H1 (cell line): ENCODE measurements at regions not wholly inside any gene's neighbourhood (a gene's known extent, or its start where the extent isn't known, plus 50 kb on each side); places are given as distances from the start of the nearest gene placed in this dataset.

Source experiments
- CTCF ChIA-PET: fragments of 300-600 bp; sonication (Branson Sonifier 250); formaldehyde crosslinking; loops from one replicate; lab custom pipeline; 2021; ENCODE audit not compliant: partially characterized antibody; lab: Charles Lee
- POLR2A ChIA-PET: fragments of 300-600 bp; sonication (Branson Sonifier 250); formaldehyde crosslinking; loops from one replicate; lab custom pipeline; 2021; ENCODE audit warnings: inconsistent platforms; ENCODE audit not compliant: partially characterized antibody; lab: Charles Lee
- DNase-seq, 2 experiments: peaks; one replicate each; pipeline versions ENCODE4 v3.0.0 to v3.0.0-alpha.2; 2010 to 2022; ENCODE audit warnings: low spot score in 2 of 2, low read depth in 1 of 2, mixed read lengths in 1 of 2
- FAIRE-seq: peaks from 2 replicates; lab custom pipeline; 2011; peaks lifted over from hg19 to GRCh38; lab: Jason Lieb, UNC
- H2AFZ ChIP-seq: 2 replicates; pipeline ENCODE4 v1.8.1; 2012; ENCODE audit warnings: low read length, inconsistent platforms
- H2AK5ac ChIP-seq: 2 replicates; pipeline ENCODE4 v1.6.1; 2013; ENCODE audit warnings: low read depth, low read length
- H2BK120ac ChIP-seq: replicated peaks from 2 replicates; pipeline ENCODE3; 2013; ENCODE audit warnings: low read depth, low read length, inconsistent platforms
- H2BK12ac ChIP-seq: 2 replicates; pipeline ENCODE4 v1.6.1; 2013; ENCODE audit warnings: low read depth, low read length
- H2BK15ac ChIP-seq: 2 replicates; pipeline ENCODE4 v1.6.1; 2013; ENCODE audit warnings: low read length
- H2BK20ac ChIP-seq: 2 replicates; pipeline ENCODE4 v1.6.1; 2013; ENCODE audit warnings: low read length
- H2BK5ac ChIP-seq: 2 replicates; pipeline ENCODE4 v1.6.1; 2013; ENCODE audit warnings: low read depth, low read length
- H3K14ac ChIP-seq: 2 replicates; pipeline ENCODE4 v1.6.1; 2013; ENCODE audit warnings: inconsistent platforms; ENCODE audit not compliant: insufficient read length
- H3K18ac ChIP-seq: 2 replicates; pipeline ENCODE4 v1.6.1; 2013; ENCODE audit warnings: low read length; ENCODE audit errors: extremely low read depth
- H3K23ac ChIP-seq: 2 replicates; pipeline ENCODE4 v1.6.1; 2013; ENCODE audit warnings: inconsistent platforms; ENCODE audit not compliant: insufficient read length
- H3K23me2 ChIP-seq: 2 replicates; pipeline ENCODE4 v1.6.1; 2013; ENCODE audit warnings: low read depth, low read length
- H3K27ac ChIP-seq: 2 replicates; pipeline ENCODE4 v1.6.1; 2011; ENCODE audit warnings: low read depth, low read length, inconsistent platforms
- H3K27me3 ChIP-seq, 4 experiments: replicated peaks in 1 of 4; 1 replicate in 1 of 4; 2 replicates in 3 of 4; pipeline versions ENCODE4 v1.6.1 to v1.8.1; 2011 to 2013; ENCODE audit warnings: low read length in 3 of 4, mild to moderate bottlenecking in 3 of 4, inconsistent platforms in 2 of 4, mixed read lengths in 2 of 4, moderate library complexity in 1 of 4; ENCODE audit not compliant: control insufficient read depth in 3 of 4, insufficient read depth in 3 of 4; ENCODE audit errors: extremely low read depth in 1 of 4
- H3K36me3 ChIP-seq, 4 experiments: 2 replicates each; pipeline versions ENCODE4 v1.6.1 to v1.8.1; 2011 to 2013; ENCODE audit warnings: mild to moderate bottlenecking in 4 of 4, low read length in 3 of 4, moderate library complexity in 2 of 4, control low read depth in 1 of 4, inconsistent platforms in 1 of 4; ENCODE audit not compliant: insufficient read depth in 4 of 4, control insufficient read depth in 2 of 4
- H3K4ac ChIP-seq: replicated peaks from 2 replicates; pipeline ENCODE3; 2013; ENCODE audit warnings: low read length, low read depth, mixed read lengths, inconsistent platforms; ENCODE audit not compliant: insufficient read length
- H3K4me1 ChIP-seq, 4 experiments: replicated peaks in 1 of 4; 1 replicate in 1 of 4; 2 replicates in 3 of 4; pipeline versions ENCODE4 v1.6.1 to v1.8.1; 2011 to 2013; ENCODE audit warnings: low read length in 3 of 4, inconsistent platforms in 2 of 4, mixed read lengths in 1 of 4; ENCODE audit not compliant: insufficient read depth in 4 of 4, control insufficient read depth in 3 of 4
- H3K4me2 ChIP-seq, 2 experiments: 2 replicates each; pipeline versions ENCODE4 v1.6.1 to v1.8.1; 2011 to 2013; ENCODE audit warnings: low read depth in 2 of 2, low read length in 2 of 2, control low read depth in 1 of 2, inconsistent platforms in 1 of 2, mild to moderate bottlenecking in 1 of 2; ENCODE audit not compliant: insufficient read depth in 1 of 2
- H3K4me3 ChIP-seq, 4 experiments: fragments of 200-600, 300-600 bp in 1 of 4; sonication (generic), shearing (Covaris generic), sonication (Bioruptor Twin) in 1 of 4; 2 replicates each; pipeline versions ENCODE4 v1.5.1 to v1.8.1; 2011 to 2016; ENCODE audit warnings: low read length in 4 of 4, low read depth in 3 of 4, control low read depth in 2 of 4, inconsistent platforms in 2 of 4, mild to moderate bottlenecking in 2 of 4, mixed read lengths in 1 of 4, moderate library complexity in 1 of 4; ENCODE audit not compliant: insufficient read depth in 2 of 4; ENCODE audit errors: extremely low read depth in 1 of 4
- H3K56ac ChIP-seq: replicated peaks from 2 replicates; pipeline ENCODE3; 2013; ENCODE audit warnings: low read depth, mild to moderate bottlenecking, mixed read lengths, low read length, inconsistent platforms; ENCODE audit not compliant: insufficient read length
- H3K79me1 ChIP-seq: 2 replicates; pipeline ENCODE4 v1.6.1; 2013; ENCODE audit warnings: low read depth, low read length, control low read depth
- H3K79me2 ChIP-seq, 2 experiments: 2 replicates each; pipeline versions ENCODE4 v1.6.1 to v1.8.1; 2012 to 2013; ENCODE audit warnings: low read length in 2 of 2, mild to moderate bottlenecking in 2 of 2, inconsistent platforms in 1 of 2; ENCODE audit not compliant: insufficient read depth in 2 of 2, control insufficient read depth in 1 of 2
- H3K9ac ChIP-seq, 4 experiments: replicated peaks in 1 of 4; 1 replicate in 1 of 4; 2 replicates in 3 of 4; pipeline versions ENCODE4 v1.6.1 to v1.8.1; 2011 to 2013; ENCODE audit warnings: low read depth in 3 of 4, low read length in 3 of 4, control low read depth in 2 of 4, mild to moderate bottlenecking in 2 of 4, moderate library complexity in 2 of 4, inconsistent platforms in 1 of 4; ENCODE audit errors: extremely low read depth in 1 of 4
- H3K9me3 ChIP-seq, 2 experiments: 2 replicates each; pipeline versions ENCODE4 v1.6.1 to v1.8.1; 2012 to 2013; ENCODE audit warnings: mild to moderate bottlenecking in 2 of 2, moderate library complexity in 2 of 2, control low read depth in 1 of 2, inconsistent platforms in 1 of 2, low read depth in 1 of 2, low read length in 1 of 2, mixed read lengths in 1 of 2; ENCODE audit not compliant: insufficient read depth in 2 of 2
- H4K20me1 ChIP-seq, 2 experiments: replicated peaks in 1 of 2; 2 replicates each; pipeline versions ENCODE3 to v1.8.1; 2011 to 2013; ENCODE audit warnings: inconsistent platforms in 2 of 2, low read length in 2 of 2, mild to moderate bottlenecking in 1 of 2; ENCODE audit not compliant: insufficient read depth in 2 of 2, control insufficient read depth in 1 of 2
- H4K5ac ChIP-seq: 2 replicates; pipeline ENCODE4 v1.6.1; 2013; ENCODE audit warnings: low read length, low read depth, mixed read lengths, inconsistent platforms; ENCODE audit not compliant: insufficient read length
- H4K8ac ChIP-seq: 2 replicates; pipeline ENCODE4 v1.8.0; 2013; ENCODE audit warnings: mild to moderate bottlenecking, moderate library complexity, low read length, inconsistent platforms; ENCODE audit not compliant: insufficient read depth; ENCODE audit errors: extremely low read depth
- H4K91ac ChIP-seq: replicated peaks from 2 replicates; pipeline ENCODE3; 2013; ENCODE audit warnings: low read length, mixed read lengths, inconsistent platforms; ENCODE audit not compliant: insufficient read length
- BACH1 ChIP-seq: IDR thresholded peaks from 2 replicates; pipeline ENCODE4 v1.6.1; 2012; ENCODE audit warnings: low read length, improper control_type of control experiment
- CEBPB ChIP-seq: IDR thresholded peaks from 2 replicates; pipeline ENCODE4 v1.6.1; 2012; ENCODE audit warnings: low read depth, low read length
- KDM4A ChIP-seq: IDR thresholded peaks from one replicate; pipeline ENCODE4 v1.7.1; 2012; ENCODE audit warnings: low read depth, mild to moderate bottlenecking, moderate library complexity, low read length, inconsistent platforms; ENCODE audit not compliant: severe bottlenecking
- RNF2 ChIP-seq: fragments of 200-900, 300-1000 bp; sonication (generic); IDR thresholded peaks from 2 replicates; pipeline ENCODE4 v1.7.1; 2016; ENCODE audit warnings: borderline replicate concordance, low read depth, mild to moderate bottlenecking, antibody characterized with exemption, low read length; ENCODE audit not compliant: poor library complexity, severe bottlenecking; ENCODE audit errors: missing control alignments
- SAP30 ChIP-seq: fragments of 300-600 bp; sonication (generic); IDR thresholded peaks from 2 replicates; pipeline ENCODE4 v1.7.1; 2012; ENCODE audit warnings: low read length, moderate library complexity, mild to moderate bottlenecking, inconsistent platforms; ENCODE audit not compliant: insufficient read depth, insufficient replicate concordance
- SIN3A ChIP-seq, 2 experiments: IDR thresholded peaks in 1 of 2; conservative IDR thresholded peaks in 1 of 2; 2 replicates each; pipeline ENCODE4 v1.6.1; 2011 to 2012; ENCODE audit warnings: low read length in 2 of 2, improper control_type of control experiment in 1 of 2, low read depth in 1 of 2, mild to moderate bottlenecking in 1 of 2
- TAF1 ChIP-seq: IDR thresholded peaks from 2 replicates; pipeline ENCODE4 v1.6.1; 2011; ENCODE audit warnings: mild to moderate bottlenecking, low read depth, low read length
- TAF7 ChIP-seq: optimal IDR thresholded peaks from 2 replicates; pipeline ENCODE3; 2011; ENCODE audit warnings: low read depth, mild to moderate bottlenecking, inconsistent platforms, low read length, moderate library complexity, borderline replicate concordance
- WGBS, 2 experiments: shearing (Covaris generic) in 1 of 2; methylation state at CpG; one replicate each; pipeline versions ENCODE4 v1.1.6 to v1.1.7; 2013 to 2015; ENCODE audit warnings: low lambda C conversion rate in 2 of 2, mixed read lengths in 2 of 2, inconsistent platforms in 1 of 2, low coverage in 1 of 2, missing lambda C conversion rate in 1 of 2; ENCODE audit not compliant: insufficient replicate concordance in 2 of 2, insufficient coverage in 1 of 2, insufficient read length in 1 of 2; ENCODE audit errors: extremely low coverage in 1 of 2, missing lambda C conversion rate in 1 of 2; 5-methylcytosine and 5-hydroxymethylcytosine counted together
- TF ChIP-seq, protein P1 (sequence below): IDR thresholded peaks from 2 replicates; pipeline ENCODE4 v1.6.1; 2012; ENCODE audit warnings: low read length, inconsistent platforms
- TF ChIP-seq, protein P2 (sequence below): IDR thresholded peaks from 2 replicates; pipeline ENCODE4 v1.6.1; 2011; ENCODE audit warnings: low read depth, mild to moderate bottlenecking, low read length; ENCODE audit not compliant: insufficient read depth
- TF ChIP-seq, protein P3 (sequence below): IDR thresholded peaks from 2 replicates; pipeline ENCODE4 v1.6.1; 2012; ENCODE audit warnings: inconsistent platforms

DNA sequence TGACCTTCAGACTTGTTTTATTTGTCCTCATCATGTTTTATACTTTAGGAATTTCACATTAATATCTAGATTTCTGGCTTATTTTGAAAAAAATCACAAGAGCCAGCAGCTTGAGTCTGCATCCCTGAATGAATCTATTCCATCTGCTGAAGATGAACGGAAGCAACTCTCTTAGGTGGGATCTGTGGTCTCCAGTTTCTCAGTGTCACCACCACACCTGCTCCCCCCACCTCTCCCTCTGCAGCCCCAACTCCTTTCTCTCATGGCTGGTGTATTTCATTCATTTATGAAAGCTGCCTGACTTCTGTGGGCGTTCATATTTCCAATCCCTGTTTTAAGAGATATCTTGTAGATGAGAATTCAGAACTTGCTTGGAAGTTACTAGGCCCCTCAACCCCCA lies 102.1 kb upstream of the AGBL1 start:
- Histone ChIP-seq H3K4me1 (peaks cover 0 to 8% (median 0%) of the 10 kb centered on the region in 4 experiments; a peak in 2 of 7 replicates), H3K23me2 (no peaks in the 10 kb centered on the region), H2BK12ac (no peak overlapping the region), H3K9me3 (peaks cover 0 to 7% of the 10 kb centered on the region in 2 experiments; a peak in 2 of 4 replicates), H2BK20ac (no peak overlapping the region), H2BK15ac (no peak overlapping the region), H3K14ac (no peak overlapping the region), H2BK5ac (no peak overlapping the region), H3K4ac (no peak overlapping the region), H3K79me1 (no peaks in the 10 kb centered on the region), H4K5ac (no peak overlapping the region), H3K79me2 (no peaks in the 10 kb centered on the region), H4K91ac (no peak overlapping the region), H4K20me1 (no peaks in the 10 kb centered on the region), H2BK120ac (no peak overlapping the region), H2AFZ (no peak overlapping the region), H2AK5ac (no peak overlapping the region), H3K27me3 (no peaks in the 10 kb centered on the region), H3K4me2 (no peak overlapping the region), H3K56ac (no peak overlapping the region), H3K9ac (no peak overlapping the region), H3K36me3 (no peaks in the 10 kb centered on the region), H3K4me3 (no peak overlapping the region), H3K23ac (no peak overlapping the region), H3K18ac (no peak overlapping the region), H3K27ac (no peak overlapping the region), H4K8ac (no peak overlapping the region)
- CTCF ChIA-PET, result interaction anchor here (0.8 to 1.1 kb wide), 2 partner anchors 25 to 73 kb away, joined by 3 read pairs; no protein-coding TSS in a partner anchor
- FAIRE-seq, result no peak
- no peak for DNase-seq
- 94% methylated on average over 2 of the region's 2 CpGs; no CpG with 5 or more reads in 1 of the 2 experiments for WGBS, 2 experiments
- POLR2A ChIA-PET, result no interaction called here
- TF ChIP-seq, protein P1, sequence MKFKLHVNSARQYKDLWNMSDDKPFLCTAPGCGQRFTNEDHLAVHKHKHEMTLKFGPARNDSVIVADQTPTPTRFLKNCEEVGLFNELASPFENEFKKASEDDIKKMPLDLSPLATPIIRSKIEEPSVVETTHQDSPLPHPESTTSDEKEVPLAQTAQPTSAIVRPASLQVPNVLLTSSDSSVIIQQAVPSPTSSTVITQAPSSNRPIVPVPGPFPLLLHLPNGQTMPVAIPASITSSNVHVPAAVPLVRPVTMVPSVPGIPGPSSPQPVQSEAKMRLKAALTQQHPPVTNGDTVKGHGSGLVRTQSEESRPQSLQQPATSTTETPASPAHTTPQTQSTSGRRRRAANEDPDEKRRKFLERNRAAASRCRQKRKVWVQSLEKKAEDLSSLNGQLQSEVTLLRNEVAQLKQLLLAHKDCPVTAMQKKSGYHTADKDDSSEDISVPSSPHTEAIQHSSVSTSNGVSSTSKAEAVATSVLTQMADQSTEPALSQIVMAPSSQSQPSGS, result no peak
- TF ChIP-seq TAF7 (no peak), BACH1 (no peak), CEBPB (no peak), SAP30 (no peak), RNF2 (no peak), KDM4A (no peak), TAF1 (no peak), SIN3A (conservative IDR thresholded peaks at IDR 0.05 in 1 of 2, IDR thresholded peaks at IDR 0.05 in 1 of 2; ENCODE audit: low read depth in 1 of 2, low read length in 2 of 2) (no peak)
- TF ChIP-seq, protein P2, sequence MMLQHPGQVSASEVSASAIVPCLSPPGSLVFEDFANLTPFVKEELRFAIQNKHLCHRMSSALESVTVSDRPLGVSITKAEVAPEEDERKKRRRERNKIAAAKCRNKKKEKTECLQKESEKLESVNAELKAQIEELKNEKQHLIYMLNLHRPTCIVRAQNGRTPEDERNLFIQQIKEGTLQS, result no peak
- TF ChIP-seq, protein P3, sequence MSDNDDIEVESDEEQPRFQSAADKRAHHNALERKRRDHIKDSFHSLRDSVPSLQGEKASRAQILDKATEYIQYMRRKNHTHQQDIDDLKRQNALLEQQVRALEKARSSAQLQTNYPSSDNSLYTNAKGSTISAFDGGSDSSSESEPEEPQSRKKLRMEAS, result no peak
